Endothelial cell of umbilical vein (primary cell): ENCODE measurements at regions not wholly inside any gene's neighbourhood (a gene's known extent, or its start where the extent isn't known, plus 50 kb on each side); places are given as distances from the start of the nearest gene placed in this dataset.

Experiments
- BruUV-seq: library from RNA; stranded (reverse); fragments of 400-500 nt; replicated peaks from 2 replicates; lab custom pipeline; 2021; lab: Mats Ljungman, UMichigan
- CTCF ChIA-PET: fragments of 300-600, 350-600 bp; sonication (Branson Sonifier 250); formaldehyde crosslinking; loops from one replicate; lab custom pipeline; 2021; ENCODE audit warnings: antibody characterized with exemption, inconsistent platforms; lab: Charles Lee
- POLR2A ChIA-PET: fragments of 300-600, 350-600 bp; sonication (Branson Sonifier 250); formaldehyde crosslinking; loops from one replicate; lab custom pipeline; 2021; ENCODE audit warnings: antibody characterized with exemption, inconsistent platforms; lab: Charles Lee
- DNase-seq: peaks from one replicate; pipeline ENCODE4 v3.0.0-alpha.2; 2011; ENCODE audit warnings: low read depth, low spot score
- FAIRE-seq: peaks from 2 replicates; lab custom pipeline; 2011; peaks lifted over from hg19 to GRCh38; lab: Jason Lieb, UNC
- H2AFZ ChIP-seq: 2 replicates; pipeline ENCODE4 v1.6.0; 2012; ENCODE audit warnings: low read depth, low read length, control low read depth, inconsistent platforms
- H3K27ac ChIP-seq: 2 replicates; pipeline ENCODE4 v1.5.1; 2011; ENCODE audit warnings: low read depth, mild to moderate bottlenecking, control low read depth, low read length, moderate library complexity; ENCODE audit not compliant: insufficient read depth
- H3K27me3 ChIP-seq, 2 experiments: 2 replicates each; pipeline versions ENCODE4 v1.6.0 to v1.6.1; 2011; ENCODE audit warnings: low read length in 2 of 2, mixed read lengths in 1 of 2; ENCODE audit not compliant: control insufficient read depth in 2 of 2, insufficient read depth in 2 of 2
- H3K36me3 ChIP-seq, 2 experiments: 2 replicates in 1 of 2; 3 replicates in 1 of 2; pipeline ENCODE4 v1.5.1; 2011; ENCODE audit warnings: low read length in 2 of 2, mild to moderate bottlenecking in 1 of 2, moderate library complexity in 1 of 2; ENCODE audit not compliant: control insufficient read depth in 2 of 2, insufficient read depth in 2 of 2; ENCODE audit errors: extremely low read depth in 1 of 2
- H3K4me1 ChIP-seq: 3 replicates; pipeline ENCODE4 v1.5.1; 2011; ENCODE audit warnings: mild to moderate bottlenecking, low read length; ENCODE audit not compliant: control insufficient read depth, insufficient read depth; ENCODE audit errors: extremely low read depth
- H3K4me2 ChIP-seq: 2 replicates; pipeline ENCODE4 v1.6.1; 2011; ENCODE audit warnings: low read length, control low read depth, mixed read lengths; ENCODE audit not compliant: insufficient read depth
- H3K4me3 ChIP-seq, 3 experiments: fragments of 200-600 bp in 1 of 3; sonication (generic), shearing (Covaris generic) in 1 of 3; replicated peaks in 1 of 3; 2 replicates each; pipeline ENCODE4 v1.5.1; 2011 to 2016; ENCODE audit warnings: control low read depth in 3 of 3, low read length in 3 of 3, mild to moderate bottlenecking in 2 of 3, inconsistent platforms in 1 of 3, low read depth in 1 of 3, moderate library complexity in 1 of 3; ENCODE audit not compliant: insufficient read depth in 1 of 3
- H3K79me2 ChIP-seq: 2 replicates; pipeline ENCODE4 v1.6.0; 2012; ENCODE audit warnings: low read length, inconsistent platforms; ENCODE audit not compliant: control insufficient read depth, insufficient read depth
- H3K9ac ChIP-seq: replicated peaks from 2 replicates; pipeline ENCODE3; 2011; ENCODE audit warnings: low read length, control low read depth; ENCODE audit not compliant: insufficient read depth; ENCODE audit errors: extremely low read depth
- H3K9me1 ChIP-seq: replicated peaks from 3 replicates; pipeline ENCODE4 v1.6.0; 2011; ENCODE audit warnings: mild to moderate bottlenecking, low read length; ENCODE audit not compliant: control insufficient read depth, insufficient read depth; ENCODE audit errors: extremely low read depth
- H3K9me3 ChIP-seq: replicated peaks from 2 replicates; pipeline ENCODE4 v1.5.1; 2012; ENCODE audit warnings: low read length, inconsistent platforms; ENCODE audit not compliant: control insufficient read depth, insufficient read depth
- H4K20me1 ChIP-seq: replicated peaks from 2 replicates; pipeline ENCODE3; 2011; ENCODE audit warnings: mild to moderate bottlenecking, low read length; ENCODE audit not compliant: control insufficient read depth, insufficient read depth; ENCODE audit errors: extremely low read depth
- EZH2 ChIP-seq: IDR thresholded peaks from 2 replicates; pipeline ENCODE4 v1.6.1; 2012; ENCODE audit warnings: borderline replicate concordance, low read depth, mild to moderate bottlenecking, moderate library complexity, low read length, inconsistent platforms; ENCODE audit not compliant: severe bottlenecking
- FOS ChIP-seq: IDR thresholded peaks from 2 replicates; pipeline ENCODE4 v1.6.1; 2011; ENCODE audit warnings: mild to moderate bottlenecking, low read length, moderate library complexity, borderline replicate concordance; ENCODE audit not compliant: insufficient read depth
- GATA2 ChIP-seq: IDR thresholded peaks from 2 replicates; pipeline ENCODE4 v1.7.0; 2011; ENCODE audit warnings: low read depth, mild to moderate bottlenecking, moderate library complexity, mixed read lengths, low read length; ENCODE audit not compliant: insufficient read length, insufficient read depth
- JUN ChIP-seq: IDR thresholded peaks from 2 replicates; pipeline ENCODE4 v1.6.1; 2011; ENCODE audit warnings: borderline replicate concordance, low read depth; ENCODE audit not compliant: insufficient read length, insufficient read depth
- MAX ChIP-seq: IDR thresholded peaks from 2 replicates; pipeline ENCODE4 v1.6.1; 2011; ENCODE audit not compliant: insufficient read depth, insufficient read length
- MYC ChIP-seq: IDR thresholded peaks from one replicate; pipeline ENCODE4 v1.6.1; 2011; ENCODE audit warnings: mild to moderate bottlenecking, low read depth, low read length
- POLR2A ChIP-seq: IDR thresholded peaks from 2 replicates; pipeline ENCODE4 v1.6.1; 2012; ENCODE audit warnings: low read depth, mild to moderate bottlenecking, control low read depth, low read length
- POLR2AphosphoS5 ChIP-seq: IDR thresholded peaks from 2 replicates; pipeline ENCODE4 v1.6.1; 2012; ENCODE audit warnings: low read depth, mild to moderate bottlenecking, control low read depth, low read length, moderate library complexity; ENCODE audit not compliant: insufficient read depth
- dilution Hi-C: fragments of 300-500 bp; cut with MboI; formaldehyde crosslinking; loops from one replicate; pipeline ENCODE4 v1.15.0; 2019; ENCODE audit warnings: low sequenced_read_pairs; ENCODE audit not compliant: extremely low pct_ligation_motif_present
- intact Hi-C: fragments of 100-400 bp; cut with micrococcal nuclease; formaldehyde crosslinking; loops from one replicate; pipeline ENCODE4 v1.10.0; 2022
- TF ChIP-seq, protein P1 (sequence below), 2 donors: IDR thresholded peaks; 1 replicate in 1 of 2; 2 replicates in 1 of 2; pipeline ENCODE4 v1.5.1; 2011; ENCODE audit warnings: low read length in 2 of 2, mild to moderate bottlenecking in 2 of 2, moderate library complexity in 2 of 2, control low read depth in 1 of 2, inconsistent platforms in 1 of 2, low read depth in 1 of 2; ENCODE audit not compliant: insufficient read depth in 1 of 2; ENCODE audit errors: extremely low read depth in 1 of 2

DNA sequence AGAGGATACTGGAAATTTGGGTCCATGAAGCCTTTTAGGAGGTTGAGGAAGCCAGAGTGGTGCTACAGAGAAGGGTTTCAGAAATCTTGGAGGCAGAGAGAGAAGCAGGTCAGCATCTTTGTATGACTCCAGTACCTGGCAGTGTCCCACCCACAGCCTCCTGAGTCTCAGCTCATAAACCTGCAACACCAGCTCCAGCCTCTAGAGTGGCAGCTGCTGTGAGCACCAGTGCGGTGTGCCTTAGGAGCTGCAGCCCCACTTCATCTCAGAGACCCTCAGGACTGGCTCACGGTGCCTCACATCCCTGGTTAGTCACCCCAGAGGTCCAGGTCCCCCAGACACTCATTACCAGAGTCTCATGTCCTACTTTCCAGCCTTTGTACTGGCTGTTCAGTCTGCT lies 84.8 kb upstream of the PRKAR2B start:
- no peak for DNase-seq
- dilution Hi-C loops (no loop called here), intact Hi-C loops (no loop called here)
- POLR2A ChIA-PET: no interaction called here
- no peaks in the 10 kb centered on the region for H3K79me2 ChIP-seq
- peaks cover 0 to 11% of the 10 kb centered on the region in 2 experiments for H3K27me3 ChIP-seq
- CTCF ChIA-PET: interaction anchor here (1.1 to 1.6 kb wide), 6 partner anchors 10 to 187 kb away, joined by 3 to 10 read pairs (median 4); no protein-coding TSS in a partner anchor
- TF ChIP-seq MYC (no peak), MAX (no peak), GATA2 (no peak), EZH2 (no peak)
- TF ChIP-seq, protein P1, sequence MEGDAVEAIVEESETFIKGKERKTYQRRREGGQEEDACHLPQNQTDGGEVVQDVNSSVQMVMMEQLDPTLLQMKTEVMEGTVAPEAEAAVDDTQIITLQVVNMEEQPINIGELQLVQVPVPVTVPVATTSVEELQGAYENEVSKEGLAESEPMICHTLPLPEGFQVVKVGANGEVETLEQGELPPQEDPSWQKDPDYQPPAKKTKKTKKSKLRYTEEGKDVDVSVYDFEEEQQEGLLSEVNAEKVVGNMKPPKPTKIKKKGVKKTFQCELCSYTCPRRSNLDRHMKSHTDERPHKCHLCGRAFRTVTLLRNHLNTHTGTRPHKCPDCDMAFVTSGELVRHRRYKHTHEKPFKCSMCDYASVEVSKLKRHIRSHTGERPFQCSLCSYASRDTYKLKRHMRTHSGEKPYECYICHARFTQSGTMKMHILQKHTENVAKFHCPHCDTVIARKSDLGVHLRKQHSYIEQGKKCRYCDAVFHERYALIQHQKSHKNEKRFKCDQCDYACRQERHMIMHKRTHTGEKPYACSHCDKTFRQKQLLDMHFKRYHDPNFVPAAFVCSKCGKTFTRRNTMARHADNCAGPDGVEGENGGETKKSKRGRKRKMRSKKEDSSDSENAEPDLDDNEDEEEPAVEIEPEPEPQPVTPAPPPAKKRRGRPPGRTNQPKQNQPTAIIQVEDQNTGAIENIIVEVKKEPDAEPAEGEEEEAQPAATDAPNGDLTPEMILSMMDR (IDR thresholded peaks at IDR 0.05; ENCODE audit: extremely low read depth in 1 of 2, insufficient read depth in 1 of 2, low read depth in 1 of 2, low read length in 2 of 2): peak; percentile 16 to 24
- H3K9ac ChIP-seq: no peak overlapping the region
- H3K9me1 ChIP-seq: no peaks in the 10 kb centered on the region
- H3K9me3 ChIP-seq: no peaks in the 10 kb centered on the region
- H3K27ac ChIP-seq: no peak overlapping the region
- no TSS peak for BruUV-seq
- H2AFZ ChIP-seq: no peak overlapping the region
- H4K20me1 ChIP-seq: no peaks in the 10 kb centered on the region
- FAIRE-seq: no peak
- no peak overlapping the region for H3K4me2 ChIP-seq
- H3K4me3 ChIP-seq: no peak overlapping the region
- H3K36me3 ChIP-seq: no peaks in the 10 kb centered on the region
- H3K4me1 ChIP-seq: no peaks in the 10 kb centered on the region

GRCh38 chr7:106962751-106963150 lies 81.8 kb upstream of the PRKAR2B start:
- intact Hi-C loops (no loop called here), dilution Hi-C loops (no loop called here)
- Histone ChIP-seq H3K27ac (no peak overlapping the region), H3K4me3 (no peak overlapping the region), H3K27me3 (peaks cover 3 to 15% of the 10 kb centered on the region in 2 experiments), H3K9me3 (no peaks in the 10 kb centered on the region), H3K36me3 (no peaks in the 10 kb centered on the region), H3K4me1 (no peaks in the 10 kb centered on the region), H3K4me2 (no peak overlapping the region), H3K79me2 (no peaks in the 10 kb centered on the region), H3K9ac (no peak overlapping the region), H2AFZ (no peak overlapping the region), H3K9me1 (no peaks in the 10 kb centered on the region), H4K20me1 (no peaks in the 10 kb centered on the region)
- FAIRE-seq: no peak
- CTCF ChIA-PET: interaction anchor here (1.0 to 1.9 kb wide), 3 partner anchors 13 to 22 kb away, joined by 3 to 4 read pairs (median 3); no protein-coding TSS in a partner anchor
- DNase-seq: no peak
- TF ChIP-seq MYC (no peak), JUN (no peak), GATA2 (no peak), MAX (no peak), FOS (no peak), POLR2A (no peak), POLR2AphosphoS5 (no peak)
- BruUV-seq: no TSS peak
- POLR2A ChIA-PET: no interaction called here
